ENCODE measurements at regions not wholly inside any gene's neighbourhood (a gene's known extent, or its start where the extent isn't known, plus 50 kb on each side); places are given as distances from the start of the nearest gene placed in this dataset.

DNA sequence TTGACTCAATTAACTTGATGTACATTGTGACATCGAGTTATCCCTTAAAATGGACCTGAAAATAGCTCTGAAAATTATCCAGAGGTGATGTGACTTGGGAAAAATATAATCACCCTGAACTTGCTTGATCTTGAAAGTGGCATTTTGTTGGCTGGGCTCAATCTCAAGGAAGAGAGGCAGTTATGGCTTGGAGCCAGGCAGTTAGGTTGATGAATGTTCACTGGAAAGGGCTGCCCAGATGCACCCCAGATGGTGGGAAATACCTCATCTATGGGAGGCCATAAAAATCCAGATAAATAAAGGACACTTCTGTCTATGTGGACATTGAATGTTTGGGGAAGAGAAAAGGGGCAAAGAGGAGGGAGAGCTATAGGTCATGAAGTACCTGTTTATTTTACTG is 55.7 kb upstream of the OR5AN1 start:
- H3K9me3 ChIP-seq (replicated peaks in 1 of 2; ENCODE audit: control insufficient read depth in 2 of 2, insufficient read depth in 1 of 2, low read depth in 1 of 2, low read length in 2 of 2): no peaks in the 10 kb centered on the region
- H2BK120ac ChIP-seq (ENCODE audit: low read depth, low read length): no peak overlapping the region
- no peak overlapping the region for H3K14ac ChIP-seq (ENCODE audit: low read length)
- H4K8ac ChIP-seq (ENCODE audit: low read depth, low read length): no peak overlapping the region
- H2BK12ac ChIP-seq (ENCODE audit: low read length): no peak overlapping the region
- WGBS, 2 donors (ENCODE audit: extremely low coverage in 2 of 2, insufficient read length in 2 of 2, insufficient replicate concordance in 1 of 2): no CpG with 5 or more reads among the region's 1 CpG
- H3K23ac ChIP-seq (ENCODE audit: low read depth, low read length, poor library complexity): no peak overlapping the region
- H2BK5ac ChIP-seq (ENCODE audit: low read length): no peak overlapping the region
- H3K4me1 ChIP-seq (ENCODE audit: control insufficient read depth in 2 of 2, insufficient read depth in 1 of 2, low read depth in 1 of 2, low read length in 2 of 2): peaks cover 0 to 2% of the 10 kb centered on the region in 2 donors
- DNase-seq (ENCODE audit: low spot score): no peak
- no peak overlapping the region for H2AK5ac ChIP-seq (ENCODE audit: low read depth, low read length)
- H3K4me2 ChIP-seq (ENCODE audit: insufficient read depth, low read length, poor library complexity, severe bottlenecking): no peak overlapping the region
- H3K27me3 ChIP-seq (ENCODE audit: control insufficient read depth in 3 of 3, insufficient read depth in 3 of 3, low read depth in 1 of 3, low read length in 3 of 3): no peaks in the 10 kb centered on the region
- H3K36me3 ChIP-seq (replicated peaks in 1 of 2; ENCODE audit: control insufficient read depth in 2 of 2, insufficient read depth in 2 of 2, low read length in 2 of 2): no peaks in the 10 kb centered on the region
- H2AFZ ChIP-seq (ENCODE audit: low read length): no peak overlapping the region
- H4K91ac ChIP-seq (ENCODE audit: low read depth, low read length, poor library complexity): no peak overlapping the region
- no peak overlapping the region for H3K27ac ChIP-seq (replicated peaks; ENCODE audit: low read length)
- H2BK15ac ChIP-seq (ENCODE audit: low read length): no peak overlapping the region
- no peak overlapping the region for H3K4me3 ChIP-seq (ENCODE audit: low read length in 2 of 2)
- no peak overlapping the region for H3K9ac ChIP-seq (ENCODE audit: low read depth, low read length, poor library complexity)
- H3K4ac ChIP-seq (ENCODE audit: low read length): no peak overlapping the region
- no peak overlapping the region for H3K18ac ChIP-seq (ENCODE audit: low read length)
- H3K79me1 ChIP-seq (ENCODE audit: low read depth, low read length): peaks cover 2% of the 10 kb centered on the region

DNA sequence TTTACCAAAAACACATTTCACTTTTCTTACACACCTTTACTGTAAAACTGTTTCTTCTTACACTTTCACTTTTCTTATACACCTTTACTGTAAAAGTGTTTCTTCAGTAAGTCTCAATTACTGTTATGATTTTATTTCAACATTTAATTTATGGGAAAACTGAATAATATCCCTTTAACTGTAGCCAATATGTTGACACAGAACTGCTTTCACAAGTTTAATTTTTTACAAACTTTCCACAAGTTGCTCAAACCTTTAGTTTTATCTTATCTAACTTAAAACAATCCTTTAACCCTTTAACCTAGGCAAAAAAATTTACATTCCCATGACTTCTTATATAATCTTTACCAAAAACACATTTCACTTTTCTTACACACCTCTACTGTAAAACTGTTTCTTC is 63.3 kb upstream of the OR5AN1 start:
- no peak overlapping the region for H3K4ac ChIP-seq (ENCODE audit: low read length)
- no peaks in the 10 kb centered on the region for H3K79me1 ChIP-seq (ENCODE audit: low read depth, low read length)
- H4K91ac ChIP-seq (ENCODE audit: low read depth, low read length, poor library complexity): no peak overlapping the region
- no peak overlapping the region for H3K23ac ChIP-seq (ENCODE audit: low read depth, low read length, poor library complexity)
- H3K14ac ChIP-seq (ENCODE audit: low read length): no peak overlapping the region
- no peaks in the 10 kb centered on the region for H3K27me3 ChIP-seq (ENCODE audit: control insufficient read depth in 3 of 3, insufficient read depth in 3 of 3, low read depth in 1 of 3, low read length in 3 of 3)
- H2AK5ac ChIP-seq (ENCODE audit: low read depth, low read length): no peak overlapping the region
- H3K9ac ChIP-seq (ENCODE audit: low read depth, low read length, poor library complexity): no peak overlapping the region
- H4K8ac ChIP-seq (ENCODE audit: low read depth, low read length): no peak overlapping the region
- H2BK120ac ChIP-seq (ENCODE audit: low read depth, low read length): no peak overlapping the region
- H3K4me2 ChIP-seq (ENCODE audit: insufficient read depth, low read length, poor library complexity, severe bottlenecking): no peak overlapping the region
- no peaks in the 10 kb centered on the region for H3K4me1 ChIP-seq (ENCODE audit: control insufficient read depth in 2 of 2, insufficient read depth in 1 of 2, low read depth in 1 of 2, low read length in 2 of 2)
- peaks cover 0 to 5% of the 10 kb centered on the region in 2 donors for H3K9me3 ChIP-seq (replicated peaks in 1 of 2; ENCODE audit: control insufficient read depth in 2 of 2, insufficient read depth in 1 of 2, low read depth in 1 of 2, low read length in 2 of 2)
- H2BK12ac ChIP-seq (ENCODE audit: low read length): no peak overlapping the region
- H3K18ac ChIP-seq (ENCODE audit: low read length): no peak overlapping the region
- no peak overlapping the region for H2AFZ ChIP-seq (ENCODE audit: low read length)
- no peak overlapping the region for H2BK15ac ChIP-seq (ENCODE audit: low read length)
- no peak for DNase-seq (ENCODE audit: low spot score)
- no peak overlapping the region for H3K27ac ChIP-seq (replicated peaks; ENCODE audit: low read length)
- H3K36me3 ChIP-seq (replicated peaks in 1 of 2; ENCODE audit: control insufficient read depth in 2 of 2, insufficient read depth in 2 of 2, low read length in 2 of 2): no peaks in the 10 kb centered on the region
- no peak overlapping the region for H3K4me3 ChIP-seq (ENCODE audit: low read length in 2 of 2)
- no peak overlapping the region for H2BK5ac ChIP-seq (ENCODE audit: low read length)

DNA sequence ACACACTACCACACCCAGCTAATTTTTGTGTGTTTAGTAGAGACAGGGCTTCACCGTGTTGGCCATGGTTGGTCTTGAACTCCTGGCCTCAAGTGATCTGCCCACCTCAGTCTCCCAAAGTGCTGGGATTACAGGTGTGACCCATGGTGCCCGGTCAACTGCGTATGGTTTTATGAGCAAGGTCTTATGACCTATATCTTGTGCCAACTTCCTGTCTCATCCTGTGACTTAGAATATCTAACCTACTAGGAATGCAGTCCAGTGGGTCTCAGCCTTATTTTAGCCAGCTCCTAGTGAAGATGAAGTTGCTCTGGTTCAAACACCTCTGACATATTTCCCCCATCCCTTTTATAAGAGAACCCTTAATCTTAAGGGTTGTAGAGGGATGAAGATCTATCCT is 66.1 kb upstream of the OR5AN1 start:
- WGBS, 2 donors (ENCODE audit: extremely low coverage in 2 of 2, insufficient read length in 2 of 2, insufficient replicate concordance in 1 of 2): no CpG with 5 or more reads among the region's 3 CpGs
- no peak for DNase-seq (ENCODE audit: low spot score)
- Histone ChIP-seq H3K79me1 (ENCODE audit: low read depth, low read length) (no peaks in the 10 kb centered on the region), H3K4me2 (ENCODE audit: insufficient read depth, low read length, poor library complexity, severe bottlenecking) (no peak overlapping the region), H2BK120ac (ENCODE audit: low read depth, low read length) (no peak overlapping the region), H3K36me3 (replicated peaks in 1 of 2; ENCODE audit: control insufficient read depth in 2 of 2, insufficient read depth in 2 of 2, low read length in 2 of 2) (no peaks in the 10 kb centered on the region), H3K27ac (replicated peaks; ENCODE audit: low read length) (no peak overlapping the region), H3K14ac (ENCODE audit: low read length) (no peak overlapping the region), H3K4me3 (ENCODE audit: low read length in 2 of 2) (no peak overlapping the region), H3K9me3 (replicated peaks in 1 of 2; ENCODE audit: control insufficient read depth in 2 of 2, insufficient read depth in 1 of 2, low read depth in 1 of 2, low read length in 2 of 2) (peaks cover 0 to 5% of the 10 kb centered on the region in 2 donors), H3K23ac (ENCODE audit: low read depth, low read length, poor library complexity) (no peak overlapping the region), H2BK12ac (ENCODE audit: low read length) (no peak overlapping the region), H3K18ac (ENCODE audit: low read length) (no peak overlapping the region), H3K27me3 (ENCODE audit: control insufficient read depth in 3 of 3, insufficient read depth in 3 of 3, low read depth in 1 of 3, low read length in 3 of 3) (no peaks in the 10 kb centered on the region), H2BK5ac (ENCODE audit: low read length) (no peak overlapping the region), H2AK5ac (ENCODE audit: low read depth, low read length) (no peak overlapping the region), H3K4ac (ENCODE audit: low read length) (no peak overlapping the region), H2AFZ (ENCODE audit: low read length) (no peak overlapping the region), H4K8ac (ENCODE audit: low read depth, low read length) (no peak overlapping the region), H3K9ac (ENCODE audit: low read depth, low read length, poor library complexity) (no peak overlapping the region), H2BK15ac (ENCODE audit: low read length) (no peak overlapping the region), H4K91ac (ENCODE audit: low read depth, low read length, poor library complexity) (no peak overlapping the region), H3K4me1 (ENCODE audit: control insufficient read depth in 2 of 2, insufficient read depth in 1 of 2, low read depth in 1 of 2, low read length in 2 of 2) (no peaks in the 10 kb centered on the region)

DNA sequence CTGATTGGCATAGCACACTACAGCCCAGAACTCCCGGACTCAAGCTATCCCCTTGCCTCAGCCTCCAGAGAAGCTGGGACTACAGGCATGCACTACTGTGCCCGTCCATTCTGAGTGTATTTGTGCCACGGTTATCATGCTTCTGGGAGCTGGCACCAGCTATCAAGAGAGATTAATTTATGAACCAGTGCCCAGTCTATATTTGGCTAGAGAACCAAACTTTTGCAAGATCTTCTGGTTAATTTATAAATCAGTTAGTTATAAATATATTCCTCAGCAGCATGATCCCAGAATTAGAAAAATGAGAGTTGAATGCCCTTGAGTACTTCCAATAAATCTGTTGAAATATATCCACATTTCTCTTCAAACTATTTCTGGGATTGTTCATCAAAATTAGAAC is 67.5 kb upstream of the OR5AN1 start:
- Histone ChIP-seq H2AK5ac (ENCODE audit: low read depth, low read length) (no peak overlapping the region), H3K27me3 (ENCODE audit: control insufficient read depth in 3 of 3, insufficient read depth in 3 of 3, low read depth in 1 of 3, low read length in 3 of 3) (no peaks in the 10 kb centered on the region), H3K4ac (ENCODE audit: low read length) (no peak overlapping the region), H2BK12ac (ENCODE audit: low read length) (no peak overlapping the region), H2BK15ac (ENCODE audit: low read length) (no peak overlapping the region), H3K14ac (ENCODE audit: low read length) (no peak overlapping the region), H2BK120ac (ENCODE audit: low read depth, low read length) (no peak overlapping the region), H3K27ac (replicated peaks; ENCODE audit: low read length) (no peak overlapping the region), H3K4me3 (ENCODE audit: low read length in 2 of 2) (no peak overlapping the region), H3K4me1 (ENCODE audit: control insufficient read depth in 2 of 2, insufficient read depth in 1 of 2, low read depth in 1 of 2, low read length in 2 of 2) (no peaks in the 10 kb centered on the region), H2BK5ac (ENCODE audit: low read length) (no peak overlapping the region), H3K18ac (ENCODE audit: low read length) (no peak overlapping the region), H4K8ac (ENCODE audit: low read depth, low read length) (no peak overlapping the region), H3K4me2 (ENCODE audit: insufficient read depth, low read length, poor library complexity, severe bottlenecking) (no peak overlapping the region), H3K23ac (ENCODE audit: low read depth, low read length, poor library complexity) (no peak overlapping the region), H3K36me3 (replicated peaks in 1 of 2; ENCODE audit: control insufficient read depth in 2 of 2, insufficient read depth in 2 of 2, low read length in 2 of 2) (no peaks in the 10 kb centered on the region), H3K9me3 (replicated peaks in 1 of 2; ENCODE audit: control insufficient read depth in 2 of 2, insufficient read depth in 1 of 2, low read depth in 1 of 2, low read length in 2 of 2) (peaks cover 0 to 3% of the 10 kb centered on the region in 2 donors), H3K9ac (ENCODE audit: low read depth, low read length, poor library complexity) (no peak overlapping the region), H2AFZ (ENCODE audit: low read length) (no peak overlapping the region), H4K91ac (ENCODE audit: low read depth, low read length, poor library complexity) (no peak overlapping the region), H3K79me1 (ENCODE audit: low read depth, low read length) (no peaks in the 10 kb centered on the region)
- no peak for DNase-seq (ENCODE audit: low spot score)
- WGBS, 2 donors (ENCODE audit: extremely low coverage in 2 of 2, insufficient read length in 2 of 2, insufficient replicate concordance in 1 of 2): no CpG with 5 or more reads among the region's 3 CpGs

All from neuronal stem cell (in vitro differentiated cells).